Endothelial cell of umbilical vein (primary cell): ENCODE measurements at regions not wholly inside any gene's neighbourhood (a gene's known extent, or its start where the extent isn't known, plus 50 kb on each side); places are given as distances from the start of the nearest gene placed in this dataset.

Experiments
- BruUV-seq: library from RNA; stranded (reverse); fragments of 400-500 nt; replicated peaks from 2 replicates; lab custom pipeline; 2021; lab: Mats Ljungman, UMichigan
- CTCF ChIA-PET: fragments of 300-600, 350-600 bp; sonication (Branson Sonifier 250); formaldehyde crosslinking; loops from one replicate; lab custom pipeline; 2021; ENCODE audit warnings: antibody characterized with exemption, inconsistent platforms; lab: Charles Lee
- POLR2A ChIA-PET: fragments of 300-600, 350-600 bp; sonication (Branson Sonifier 250); formaldehyde crosslinking; loops from one replicate; lab custom pipeline; 2021; ENCODE audit warnings: antibody characterized with exemption, inconsistent platforms; lab: Charles Lee
- DNase-seq: peaks from one replicate; pipeline ENCODE4 v3.0.0-alpha.2; 2011; ENCODE audit warnings: low read depth, low spot score
- FAIRE-seq: peaks from 2 replicates; lab custom pipeline; 2011; peaks lifted over from hg19 to GRCh38; lab: Jason Lieb, UNC
- H2AFZ ChIP-seq: 2 replicates; pipeline ENCODE4 v1.6.0; 2012; ENCODE audit warnings: low read depth, low read length, control low read depth, inconsistent platforms
- H3K27ac ChIP-seq: 2 replicates; pipeline ENCODE4 v1.5.1; 2011; ENCODE audit warnings: low read depth, mild to moderate bottlenecking, control low read depth, low read length, moderate library complexity; ENCODE audit not compliant: insufficient read depth
- H3K27me3 ChIP-seq, 2 experiments: 2 replicates each; pipeline versions ENCODE4 v1.6.0 to v1.6.1; 2011; ENCODE audit warnings: low read length in 2 of 2, mixed read lengths in 1 of 2; ENCODE audit not compliant: control insufficient read depth in 2 of 2, insufficient read depth in 2 of 2
- H3K36me3 ChIP-seq, 2 experiments: 2 replicates in 1 of 2; 3 replicates in 1 of 2; pipeline ENCODE4 v1.5.1; 2011; ENCODE audit warnings: low read length in 2 of 2, mild to moderate bottlenecking in 1 of 2, moderate library complexity in 1 of 2; ENCODE audit not compliant: control insufficient read depth in 2 of 2, insufficient read depth in 2 of 2; ENCODE audit errors: extremely low read depth in 1 of 2
- H3K4me1 ChIP-seq: 3 replicates; pipeline ENCODE4 v1.5.1; 2011; ENCODE audit warnings: mild to moderate bottlenecking, low read length; ENCODE audit not compliant: control insufficient read depth, insufficient read depth; ENCODE audit errors: extremely low read depth
- H3K4me2 ChIP-seq: 2 replicates; pipeline ENCODE4 v1.6.1; 2011; ENCODE audit warnings: low read length, control low read depth, mixed read lengths; ENCODE audit not compliant: insufficient read depth
- H3K4me3 ChIP-seq, 3 experiments: fragments of 200-600 bp in 1 of 3; sonication (generic), shearing (Covaris generic) in 1 of 3; replicated peaks in 1 of 3; 2 replicates each; pipeline ENCODE4 v1.5.1; 2011 to 2016; ENCODE audit warnings: control low read depth in 3 of 3, low read length in 3 of 3, mild to moderate bottlenecking in 2 of 3, inconsistent platforms in 1 of 3, low read depth in 1 of 3, moderate library complexity in 1 of 3; ENCODE audit not compliant: insufficient read depth in 1 of 3
- H3K79me2 ChIP-seq: 2 replicates; pipeline ENCODE4 v1.6.0; 2012; ENCODE audit warnings: low read length, inconsistent platforms; ENCODE audit not compliant: control insufficient read depth, insufficient read depth
- H3K9ac ChIP-seq: replicated peaks from 2 replicates; pipeline ENCODE3; 2011; ENCODE audit warnings: low read length, control low read depth; ENCODE audit not compliant: insufficient read depth; ENCODE audit errors: extremely low read depth
- H3K9me1 ChIP-seq: replicated peaks from 3 replicates; pipeline ENCODE4 v1.6.0; 2011; ENCODE audit warnings: mild to moderate bottlenecking, low read length; ENCODE audit not compliant: control insufficient read depth, insufficient read depth; ENCODE audit errors: extremely low read depth
- H3K9me3 ChIP-seq: replicated peaks from 2 replicates; pipeline ENCODE4 v1.5.1; 2012; ENCODE audit warnings: low read length, inconsistent platforms; ENCODE audit not compliant: control insufficient read depth, insufficient read depth
- H4K20me1 ChIP-seq: replicated peaks from 2 replicates; pipeline ENCODE3; 2011; ENCODE audit warnings: mild to moderate bottlenecking, low read length; ENCODE audit not compliant: control insufficient read depth, insufficient read depth; ENCODE audit errors: extremely low read depth
- CTCF ChIP-seq, 2 donors: IDR thresholded peaks; 1 replicate in 1 of 2; 2 replicates in 1 of 2; pipeline ENCODE4 v1.5.1; 2011; ENCODE audit warnings: low read length in 2 of 2, mild to moderate bottlenecking in 2 of 2, moderate library complexity in 2 of 2, control low read depth in 1 of 2, inconsistent platforms in 1 of 2, low read depth in 1 of 2; ENCODE audit not compliant: insufficient read depth in 1 of 2; ENCODE audit errors: extremely low read depth in 1 of 2
- EZH2 ChIP-seq: IDR thresholded peaks from 2 replicates; pipeline ENCODE4 v1.6.1; 2012; ENCODE audit warnings: borderline replicate concordance, low read depth, mild to moderate bottlenecking, moderate library complexity, low read length, inconsistent platforms; ENCODE audit not compliant: severe bottlenecking
- FOS ChIP-seq: IDR thresholded peaks from 2 replicates; pipeline ENCODE4 v1.6.1; 2011; ENCODE audit warnings: mild to moderate bottlenecking, low read length, moderate library complexity, borderline replicate concordance; ENCODE audit not compliant: insufficient read depth
- GATA2 ChIP-seq: IDR thresholded peaks from 2 replicates; pipeline ENCODE4 v1.7.0; 2011; ENCODE audit warnings: low read depth, mild to moderate bottlenecking, moderate library complexity, mixed read lengths, low read length; ENCODE audit not compliant: insufficient read length, insufficient read depth
- JUN ChIP-seq: IDR thresholded peaks from 2 replicates; pipeline ENCODE4 v1.6.1; 2011; ENCODE audit warnings: borderline replicate concordance, low read depth; ENCODE audit not compliant: insufficient read length, insufficient read depth
- MAX ChIP-seq: IDR thresholded peaks from 2 replicates; pipeline ENCODE4 v1.6.1; 2011; ENCODE audit not compliant: insufficient read depth, insufficient read length
- MYC ChIP-seq: IDR thresholded peaks from one replicate; pipeline ENCODE4 v1.6.1; 2011; ENCODE audit warnings: mild to moderate bottlenecking, low read depth, low read length
- POLR2A ChIP-seq: IDR thresholded peaks from 2 replicates; pipeline ENCODE4 v1.6.1; 2012; ENCODE audit warnings: low read depth, mild to moderate bottlenecking, control low read depth, low read length
- POLR2AphosphoS5 ChIP-seq: IDR thresholded peaks from 2 replicates; pipeline ENCODE4 v1.6.1; 2012; ENCODE audit warnings: low read depth, mild to moderate bottlenecking, control low read depth, low read length, moderate library complexity; ENCODE audit not compliant: insufficient read depth
- dilution Hi-C: fragments of 300-500 bp; cut with MboI; formaldehyde crosslinking; loops from one replicate; pipeline ENCODE4 v1.15.0; 2019; ENCODE audit warnings: low sequenced_read_pairs; ENCODE audit not compliant: extremely low pct_ligation_motif_present
- intact Hi-C: fragments of 100-400 bp; cut with micrococcal nuclease; formaldehyde crosslinking; loops from one replicate; pipeline ENCODE4 v1.10.0; 2022

GRCh38 chr1:191662051-191662450 is 496.2 kb upstream of the RGS18 start:
- H3K4me1 ChIP-seq: no peaks in the 10 kb centered on the region
- FAIRE-seq: no peak
- H3K79me2 ChIP-seq: no peaks in the 10 kb centered on the region
- no peak for DNase-seq
- no peak for TF ChIP-seq GATA2
- TF ChIP-seq FOS: no peak
- no peaks in the 10 kb centered on the region for H4K20me1 ChIP-seq
- H3K4me2 ChIP-seq: no peak overlapping the region
- H3K27me3 ChIP-seq: no peaks in the 10 kb centered on the region
- no peaks in the 10 kb centered on the region for H3K9me3 ChIP-seq
- H3K27ac ChIP-seq: no peak overlapping the region
- dilution Hi-C loops: no loop called here
- BruUV-seq: no TSS peak
- no peaks in the 10 kb centered on the region for H3K36me3 ChIP-seq
- no peaks in the 10 kb centered on the region for H3K9me1 ChIP-seq
- ChIA-PET POLR2A (no interaction called here), CTCF (interaction anchor here (1.2 kb wide), 1 partner anchor 8 kb away, joined by 3 read pairs; no protein-coding TSS in a partner anchor)
- intact Hi-C loops: no loop called here
- H2AFZ ChIP-seq: no peak overlapping the region
- no peak overlapping the region for H3K4me3 ChIP-seq
- no peak overlapping the region for H3K9ac ChIP-seq

- no peaks in the 10 kb centered on the region for H4K20me1 ChIP-seq
- no peaks in the 10 kb centered on the region for H3K9me1 ChIP-seq
- H3K4me2 ChIP-seq: no peak overlapping the region
- no peaks in the 10 kb centered on the region for H3K79me2 ChIP-seq
- BruUV-seq: no TSS peak
- H2AFZ ChIP-seq: no peak overlapping the region
- TF ChIP-seq MYC (no peak), CTCF (IDR thresholded peaks at IDR 0.05; ENCODE audit: extremely low read depth in 1 of 2, insufficient read depth in 1 of 2, low read depth in 1 of 2, low read length in 2 of 2) (no peak), JUN (no peak), MAX (no peak), EZH2 (no peak), FOS (no peak), POLR2A (no peak), GATA2 (no peak), POLR2AphosphoS5 (no peak)
- dilution Hi-C loops: no loop called here
- intact Hi-C loops: no loop called here
- H3K9me3 ChIP-seq: no peaks in the 10 kb centered on the region
- no peak overlapping the region for H3K27ac ChIP-seq
- no peak overlapping the region for H3K9ac ChIP-seq
- no peak overlapping the region for H3K4me3 ChIP-seq
- FAIRE-seq (peak; percentile 49), DNase-seq (no peak)
- H3K27me3 ChIP-seq: no peaks in the 10 kb centered on the region
- H3K36me3 ChIP-seq: no peaks in the 10 kb centered on the region
- no peaks in the 10 kb centered on the region for H3K4me1 ChIP-seq
- CTCF ChIA-PET: no interaction called here
- POLR2A ChIA-PET: no interaction called here
Observed at GRCh38 chr1:191662746-191663145, 495.5 kb upstream of the RGS18 start.
